ENCODE measurements at regions not wholly inside any gene's neighbourhood (a gene's known extent, or its start where the extent isn't known, plus 50 kb on each side); places are given as distances from the start of the nearest gene placed in this dataset.
"Not testable (repeated sequence)": the region's sequence is repeated elsewhere in the genome, so short reads cannot be mapped to it uniquely, and the experiment has no call there.

DNA sequence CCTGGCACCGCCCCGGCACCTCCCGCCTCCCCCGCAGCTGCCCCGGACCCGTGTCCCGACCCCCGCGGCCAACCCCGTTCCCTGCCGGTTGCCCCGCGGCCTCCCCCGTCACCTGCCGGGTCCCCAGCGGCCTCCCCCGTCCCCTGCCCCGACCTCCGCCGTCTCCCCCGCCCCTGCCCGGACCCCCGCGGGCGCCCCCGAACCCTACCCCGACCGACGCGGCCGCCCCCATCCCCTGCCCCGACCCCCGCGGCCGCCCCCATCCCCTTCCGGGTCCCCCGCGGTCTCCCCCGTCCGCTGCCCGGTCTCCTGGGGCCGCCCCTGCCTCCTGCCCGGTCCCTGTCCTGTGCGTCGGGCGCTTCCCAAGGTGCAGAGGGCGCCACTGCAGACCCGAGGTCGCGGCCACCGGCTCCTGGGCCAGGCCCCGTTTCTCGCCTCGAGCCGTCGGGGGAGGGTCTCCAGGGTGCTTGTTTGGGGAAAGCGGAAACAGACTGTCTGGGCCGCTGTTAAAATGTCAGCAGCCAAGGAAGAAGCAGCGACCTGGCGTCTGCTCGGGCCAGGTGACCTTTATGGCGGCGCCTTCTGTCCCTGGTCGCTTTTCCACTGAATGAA lies 51.6 kb upstream of the APOD start:
- not testable (repeated sequence) for DNase-seq (ENCODE audit: low read depth in 2 of 3, low spot score in 2 of 3)

DNA sequence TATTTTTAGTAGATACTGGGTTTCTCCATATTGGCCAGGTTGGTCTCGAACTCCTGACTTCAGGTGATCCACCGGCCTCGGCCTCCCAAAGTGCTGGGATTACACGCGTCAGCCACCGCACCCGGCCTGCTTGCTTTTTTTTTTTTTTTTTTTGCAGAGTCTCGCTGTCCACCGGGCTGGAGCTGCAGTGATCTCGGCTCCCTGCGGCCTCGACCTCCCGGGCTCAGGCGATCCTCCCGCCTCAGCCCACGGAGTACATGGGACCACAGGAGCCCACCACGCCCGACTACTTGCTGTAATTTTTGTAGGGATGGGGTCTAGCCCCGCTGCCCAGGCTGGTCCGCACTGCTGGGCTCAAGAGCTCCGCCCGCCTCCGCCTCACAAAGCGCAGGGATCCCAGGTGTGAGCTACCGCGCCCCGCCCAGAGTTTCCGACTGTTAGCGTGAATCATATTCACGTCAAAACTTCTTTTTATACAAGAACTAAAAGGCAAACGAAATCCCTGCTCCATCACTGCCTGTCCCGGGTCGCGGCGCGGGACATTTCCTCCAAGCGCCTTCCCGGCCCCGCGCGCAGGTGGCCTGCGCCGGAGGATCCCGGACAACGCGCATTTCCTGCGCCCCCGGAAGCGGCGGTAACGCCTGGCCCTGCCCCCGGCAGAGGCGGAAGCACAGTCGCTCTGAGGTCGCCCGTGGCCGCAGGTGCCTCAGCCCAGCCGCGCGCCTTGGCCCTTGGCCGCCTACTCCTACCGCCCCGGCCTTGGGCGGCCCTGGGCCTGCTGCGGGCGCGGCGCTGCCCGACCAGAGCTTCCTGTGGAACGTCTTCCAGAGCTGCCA lies 50.9 kb upstream of the APOD start:
- DNase-seq (ENCODE audit: low read depth in 2 of 3, low spot score in 2 of 3), result not testable (repeated sequence)
